HG02870 (cell line): ENCODE measurements at regions not wholly inside any gene's neighbourhood (a gene's known extent, or its start where the extent isn't known, plus 50 kb on each side); places are given as distances from the start of the nearest gene placed in this dataset.

Experiments used
- ATAC-seq: cut with Tn5 transposase; IDR thresholded peaks from one replicate; pipeline ENCODE4 v1.9.1; 2021; ENCODE audit warnings: mild to moderate bottlenecking, moderate library complexity; ENCODE audit not compliant: unreplicated experiment

GRCh38 chr5:113900141-113900540, 386.6 kb downstream of the YTHDC2 start:
- no peak for ATAC-seq

- ATAC-seq = no peak
These were observed 387.3 kb downstream of the YTHDC2 start for GRCh38 chr5:113900816-113901215.

GRCh38 chr5:113901718-113902117, 388.2 kb downstream of the YTHDC2 start:
- no peak for ATAC-seq

GRCh38 chr5:113902917-113903660, 389.6 kb downstream of the YTHDC2 start:
- ATAC-seq = no peak

GRCh38 chr5:113909782-113910181, 396.3 kb downstream of the YTHDC2 start:
- ATAC-seq = no peak

GRCh38 chr5:113917997-113918396, 404.5 kb downstream of the YTHDC2 start:
- ATAC-seq = no peak

GRCh38 chr5:113922343-113922742, 408.8 kb downstream of the YTHDC2 start:
- no peak for ATAC-seq

- ATAC-seq = no peak
These were observed 422.0 kb downstream of the YTHDC2 start for GRCh38 chr5:113935453-113935852.

GRCh38 chr5:113937301-113937700, 423.8 kb downstream of the YTHDC2 start:
- ATAC-seq = no peak

GRCh38 chr5:113939988-113940387, 421.9 kb upstream of the KCNN2 start:
- ATAC-seq = no peak

GRCh38 chr5:113950186-113950585, 411.7 kb upstream of the KCNN2 start:
- ATAC-seq = no peak

- no peak for ATAC-seq
These were observed 396.6 kb upstream of the KCNN2 start for GRCh38 chr5:113965225-113965624.

- no peak for ATAC-seq
These were observed 392.0 kb upstream of the KCNN2 start for GRCh38 chr5:113969901-113970300.

GRCh38 chr5:113971454-113971853, 390.4 kb upstream of the KCNN2 start:
- ATAC-seq = no peak

GRCh38 chr5:113974976-113975375, 386.9 kb upstream of the KCNN2 start:
- no peak for ATAC-seq

- ATAC-seq = no peak
These were observed 376.9 kb upstream of the KCNN2 start for GRCh38 chr5:113984928-113985327.

GRCh38 chr5:113985505-113985904, 376.4 kb upstream of the KCNN2 start:
- ATAC-seq = no peak

- ATAC-seq = no peak
These were observed 372.5 kb upstream of the KCNN2 start for GRCh38 chr5:113989278-113989912.

GRCh38 chr5:113989913-113990305, 372.0 kb upstream of the KCNN2 start:
- no peak for ATAC-seq

- ATAC-seq = no peak
These were observed 360.8 kb upstream of the KCNN2 start for GRCh38 chr5:114001076-114001475.

GRCh38 chr5:114006582-114006981, 355.3 kb upstream of the KCNN2 start:
- no peak for ATAC-seq

- no peak for ATAC-seq
These were observed 354.2 kb upstream of the KCNN2 start for GRCh38 chr5:114007678-114008077.

GRCh38 chr5:114010362-114010761, 351.5 kb upstream of the KCNN2 start:
- no peak for ATAC-seq
